Suprapubic skin (tissue), 4 donors: ENCODE measurements at regions not wholly inside any gene's neighbourhood (a gene's known extent, or its start where the extent isn't known, plus 50 kb on each side); places are given as distances from the start of the nearest gene placed in this dataset.

Experiments
- DNase-seq, 2 donors: peaks; one replicate each; pipeline ENCODE4 v3.0.0-alpha.2; 2019; ENCODE audit warnings: low spot score in 2 of 2
- H3K27ac ChIP-seq: fragments of 200-600 bp; sonication (generic); one replicate; pipeline ENCODE4 v1.5.1; 2019
- H3K27me3 ChIP-seq: fragments of 200-600 bp; sonication (generic); one replicate; pipeline ENCODE4 v1.5.1; 2019
- H3K36me3 ChIP-seq: fragments of 200-600 bp; sonication (generic); one replicate; pipeline ENCODE4 v1.5.1; 2019
- H3K4me1 ChIP-seq: fragments of 200-600 bp; sonication (generic); one replicate; pipeline ENCODE4 v1.5.1; 2019
- H3K4me3 ChIP-seq: fragments of 200-600 bp; sonication (generic); one replicate; pipeline ENCODE4 v1.5.1; 2019; ENCODE audit warnings: mild to moderate bottlenecking
- H3K9me3 ChIP-seq: fragments of 200-600 bp; sonication (generic); one replicate; pipeline ENCODE4 v1.5.1; 2019
- CTCF ChIP-seq, 2 donors: fragments of 200-600 bp in 1 of 2; fragments of 450-650 bp in 1 of 2; sonication (generic) in 1 of 2; IDR thresholded peaks; one replicate each; pipeline ENCODE4 v1.5.1; 2016 to 2019; ENCODE audit warnings: antibody characterized with exemption in 2 of 2, mild to moderate bottlenecking in 1 of 2, moderate library complexity in 1 of 2
- EP300 ChIP-seq: sonication (generic); formaldehyde crosslinking; IDR thresholded peaks from one replicate; pipeline ENCODE4 v1.6.1; 2017; ENCODE audit warnings: antibody characterized with exemption
- POLR2A ChIP-seq, 2 donors: fragments of 450-650 bp; IDR thresholded peaks; one replicate each; pipeline ENCODE4 v1.6.1; 2017; ENCODE audit warnings: antibody characterized with exemption in 2 of 2, mild to moderate bottlenecking in 2 of 2, moderate library complexity in 2 of 2
- POLR2AphosphoS5 ChIP-seq, 3 donors: sonication (generic); formaldehyde crosslinking; IDR thresholded peaks; one replicate each; pipeline ENCODE4 v1.6.1; 2017; ENCODE audit warnings: antibody characterized with exemption in 3 of 3
- WGBS: methylation state at CpG from one replicate; pipeline ENCODE4 v1.1.5; 2018; 5-methylcytosine and 5-hydroxymethylcytosine counted together

GRCh38 chr6:153275997-153276396 lies 144.9 kb upstream of the RGS17 start:
- TF ChIP-seq EP300 (no peak), CTCF (IDR thresholded peaks at IDR 0.05) (no peak), POLR2A (IDR thresholded peaks at IDR 0.05) (no peak), POLR2AphosphoS5 (IDR thresholded peaks at IDR 0.05) (no peak)
- WGBS: 59% methylated on average over 3 of the region's 3 CpGs
- Histone ChIP-seq H3K36me3 (no peaks in the 10 kb centered on the region), H3K4me1 (no peaks in the 10 kb centered on the region), H3K27ac (no peak overlapping the region), H3K4me3 (no peak overlapping the region), H3K27me3 (no peaks in the 10 kb centered on the region), H3K9me3 (peaks cover 7% of the 10 kb centered on the region)
- no peak for DNase-seq

- TF ChIP-seq CTCF (IDR thresholded peaks at IDR 0.05): no peak
- no peak for TF ChIP-seq EP300
- TF ChIP-seq POLR2A (IDR thresholded peaks at IDR 0.05): no peak
- TF ChIP-seq POLR2AphosphoS5 (IDR thresholded peaks at IDR 0.05): no peak
Observed at GRCh38 chr6:153272201-153272980, 141.3 kb upstream of the RGS17 start.

GRCh38 chr6:153263489-153263888 lies 132.4 kb upstream of the RGS17 start:
- WGBS: 80% methylated on average over 5 of the region's 5 CpGs
- Histone ChIP-seq H3K9me3 (no peaks in the 10 kb centered on the region), H3K36me3 (no peaks in the 10 kb centered on the region), H3K4me1 (no peaks in the 10 kb centered on the region), H3K27ac (no peak overlapping the region), H3K27me3 (no peaks in the 10 kb centered on the region), H3K4me3 (no peak overlapping the region)
- TF ChIP-seq POLR2AphosphoS5 (IDR thresholded peaks at IDR 0.05): no peak
- TF ChIP-seq EP300: no peak
- TF ChIP-seq POLR2A (IDR thresholded peaks at IDR 0.05): no peak
- TF ChIP-seq CTCF (IDR thresholded peaks at IDR 0.05): no peak
- DNase-seq: no peak

More at GRCh38 chr6:153272201-153272980, 141.3 kb upstream of the RGS17 start:
- WGBS: 75% methylated on average over 5 of the region's 5 CpGs
- Histone ChIP-seq H3K4me1 (no peaks in the 10 kb centered on the region), H3K4me3 (no peak overlapping the region), H3K9me3 (peaks cover 7% of the 10 kb centered on the region), H3K27me3 (no peaks in the 10 kb centered on the region), H3K36me3 (no peaks in the 10 kb centered on the region), H3K27ac (no peak overlapping the region)
- no peak for DNase-seq

GRCh38 chr6:153251326-153251725 lies 120.2 kb upstream of the RGS17 start:
- no peak for DNase-seq
- no peak for TF ChIP-seq POLR2AphosphoS5 (IDR thresholded peaks at IDR 0.05)
- TF ChIP-seq EP300: no peak
- no peak for TF ChIP-seq CTCF (IDR thresholded peaks at IDR 0.05)
- TF ChIP-seq POLR2A (IDR thresholded peaks at IDR 0.05): no peak
- H3K36me3 ChIP-seq: no peaks in the 10 kb centered on the region
- no peak overlapping the region for H3K27ac ChIP-seq
- H3K27me3 ChIP-seq: no peaks in the 10 kb centered on the region
- no peak overlapping the region for H3K4me3 ChIP-seq
- no peaks in the 10 kb centered on the region for H3K4me1 ChIP-seq
- no peaks in the 10 kb centered on the region for H3K9me3 ChIP-seq

- WGBS: 37% methylated on average over 3 of the region's 3 CpGs
- Histone ChIP-seq H3K4me1 (no peaks in the 10 kb centered on the region), H3K4me3 (no peak overlapping the region), H3K36me3 (no peaks in the 10 kb centered on the region), H3K27me3 (no peaks in the 10 kb centered on the region), H3K9me3 (no peaks in the 10 kb centered on the region), H3K27ac (no peak overlapping the region)
- no peak for DNase-seq
- TF ChIP-seq POLR2A (IDR thresholded peaks at IDR 0.05) (no peak), POLR2AphosphoS5 (IDR thresholded peaks at IDR 0.05) (no peak), CTCF (IDR thresholded peaks at IDR 0.05) (no peak), EP300 (no peak)
Observed at GRCh38 chr6:153237670-153238069, 106.6 kb upstream of the RGS17 start.
